H9 (cell line): ENCODE measurements at regions not wholly inside any gene's neighbourhood (a gene's known extent, or its start where the extent isn't known, plus 50 kb on each side); places are given as distances from the start of the nearest gene placed in this dataset.

Source experiments
- DNase-seq: peaks from one replicate; pipeline ENCODE4 v3.0.0-alpha.2; 2017
- H2AFZ ChIP-seq: one replicate; pipeline ENCODE4 v1.6.1; 2013; ENCODE audit warnings: mild to moderate bottlenecking, low read length, control low read depth, moderate library complexity
- H2AK5ac ChIP-seq: 2 replicates; pipeline ENCODE4 v1.6.1; 2013; ENCODE audit warnings: low read length, control low read depth, mixed read lengths; ENCODE audit not compliant: insufficient read length
- H2BK120ac ChIP-seq: one replicate; pipeline ENCODE4 v1.6.1; 2013; ENCODE audit warnings: low read depth, mild to moderate bottlenecking, low read length, control low read depth, inconsistent platforms; ENCODE audit not compliant: poor library complexity, severe bottlenecking
- H2BK12ac ChIP-seq: 2 replicates; pipeline ENCODE4 v1.6.1; 2013; ENCODE audit warnings: low read length, control low read depth, mixed read lengths, low read depth; ENCODE audit not compliant: insufficient read length
- H2BK15ac ChIP-seq: 2 replicates; pipeline ENCODE4 v1.6.1; 2013; ENCODE audit warnings: low read depth, low read length, control low read depth
- H2BK20ac ChIP-seq: one replicate; pipeline ENCODE4 v1.6.1; 2013; ENCODE audit warnings: low read depth, mild to moderate bottlenecking, low read length, control low read depth, inconsistent platforms; ENCODE audit not compliant: poor library complexity, severe bottlenecking
- H2BK5ac ChIP-seq: 2 replicates; pipeline ENCODE4 v1.6.1; 2013; ENCODE audit warnings: low read length, control low read depth, mixed read lengths; ENCODE audit not compliant: insufficient read length
- H3K14ac ChIP-seq: 2 replicates; pipeline ENCODE4 v1.6.1; 2013; ENCODE audit warnings: low read length, control low read depth; ENCODE audit not compliant: insufficient read depth
- H3K18ac ChIP-seq: 2 replicates; pipeline ENCODE4 v1.6.1; 2013; ENCODE audit warnings: low read depth, mild to moderate bottlenecking, mixed read lengths, low read length, control low read depth; ENCODE audit not compliant: insufficient read length
- H3K23ac ChIP-seq: 2 replicates; pipeline ENCODE4 v1.6.1; 2013; ENCODE audit warnings: low read length, control low read depth, mixed read lengths, low read depth; ENCODE audit not compliant: insufficient read length
- H3K23me2 ChIP-seq: 2 replicates; pipeline ENCODE4 v1.6.1; 2013; ENCODE audit warnings: low read depth, mild to moderate bottlenecking, mixed read lengths, low read length, control low read depth; ENCODE audit not compliant: insufficient read length, poor library complexity, severe bottlenecking
- H3K27ac ChIP-seq: 2 replicates; pipeline ENCODE4 v1.5.1; 2013; ENCODE audit warnings: low read length, control low read depth, mixed read lengths, low read depth; ENCODE audit not compliant: insufficient read length
- H3K27me3 ChIP-seq: 2 replicates; pipeline ENCODE4 v1.6.1; 2013; ENCODE audit warnings: low read length, control low read depth, inconsistent platforms; ENCODE audit not compliant: insufficient read depth
- H3K4ac ChIP-seq: 2 replicates; pipeline ENCODE4 v1.6.1; 2013; ENCODE audit warnings: low read depth, mild to moderate bottlenecking, control low read depth, inconsistent platforms, low read length, moderate library complexity
- H3K4me1 ChIP-seq: 2 replicates; pipeline ENCODE4 v1.6.1; 2013; ENCODE audit warnings: low read length, control low read depth, inconsistent platforms; ENCODE audit not compliant: insufficient read depth
- H3K4me2 ChIP-seq: 2 replicates; pipeline ENCODE4 v1.6.1; 2013; ENCODE audit warnings: low read length, control low read depth, mixed read lengths; ENCODE audit not compliant: insufficient read length, insufficient read depth
- H3K56ac ChIP-seq: 2 replicates; pipeline ENCODE4 v1.6.1; 2013; ENCODE audit warnings: low read depth, mild to moderate bottlenecking, mixed read lengths, low read length, control low read depth; ENCODE audit not compliant: insufficient read length
- H3K79me1 ChIP-seq: 2 replicates; pipeline ENCODE4 v1.6.1; 2013; ENCODE audit warnings: low read depth, mild to moderate bottlenecking, moderate library complexity, low read length, control low read depth, inconsistent platforms; ENCODE audit not compliant: insufficient read depth, poor library complexity, severe bottlenecking
- H3K79me2 ChIP-seq: 2 replicates; pipeline ENCODE4 v1.6.1; 2013; ENCODE audit warnings: low read length, control low read depth, inconsistent platforms; ENCODE audit not compliant: insufficient read depth
- H3K9ac ChIP-seq: 2 replicates; pipeline ENCODE4 v1.6.1; 2013; ENCODE audit warnings: low read length, control low read depth, mixed read lengths; ENCODE audit not compliant: insufficient read length; ENCODE audit errors: extremely low read depth
- H3K9me3 ChIP-seq: one replicate; pipeline ENCODE4 v1.6.1; 2013; ENCODE audit warnings: low read depth, low read length, inconsistent platforms; ENCODE audit not compliant: control insufficient read depth
- H3T11ph ChIP-seq: one replicate; pipeline ENCODE4 v1.6.1; 2013; ENCODE audit warnings: mild to moderate bottlenecking, low read length, control low read depth, inconsistent platforms
- H4K20me1 ChIP-seq: one replicate; pipeline ENCODE4 v1.6.1; 2013; ENCODE audit not compliant: control insufficient read depth, insufficient read length, insufficient read depth
- H4K5ac ChIP-seq: 2 replicates; pipeline ENCODE4 v1.6.1; 2013; ENCODE audit warnings: low read depth, mild to moderate bottlenecking, mixed read lengths, low read length, control low read depth; ENCODE audit not compliant: insufficient read length
- H4K8ac ChIP-seq: replicated peaks from 2 replicates; pipeline ENCODE4 v1.6.1; 2013; ENCODE audit warnings: low read length, control low read depth, mixed read lengths, low read depth; ENCODE audit not compliant: insufficient read length
- H4K91ac ChIP-seq: 2 replicates; pipeline ENCODE4 v1.6.1; 2013; ENCODE audit warnings: low read depth, mild to moderate bottlenecking, moderate library complexity, mixed read lengths, low read length, control low read depth; ENCODE audit not compliant: insufficient read length
- H3K27ac Mint-ChIP-seq, 3 experiments: 2 replicates in 2 of 3; 3 replicates in 1 of 3; pipeline ENCODE4 v1.8.0; 2020 to 2021; ENCODE audit warnings: mixed read lengths in 3 of 3, mild to moderate bottlenecking in 1 of 3, moderate library complexity in 1 of 3
- H3K27me3 Mint-ChIP-seq: 2 replicates; pipeline ENCODE4 v1.8.0; 2021; ENCODE audit warnings: low read depth, mild to moderate bottlenecking, moderate library complexity, mixed read lengths
- H3K36me3 Mint-ChIP-seq, 3 experiments: 2 replicates in 2 of 3; 3 replicates in 1 of 3; pipeline ENCODE4 v1.8.0; 2020 to 2021; ENCODE audit warnings: low read depth in 3 of 3, mixed read lengths in 3 of 3; ENCODE audit not compliant: insufficient read depth in 1 of 3
- H3K4me1 Mint-ChIP-seq, 2 experiments: 2 replicates each; pipeline ENCODE4 v1.8.0; 2020; ENCODE audit warnings: mixed read lengths in 2 of 2
- H3K4me3 Mint-ChIP-seq, 2 experiments: 2 replicates in 1 of 2; 3 replicates in 1 of 2; pipeline ENCODE4 v1.8.0; 2020 to 2021; ENCODE audit warnings: mild to moderate bottlenecking in 2 of 2, mixed read lengths in 2 of 2, moderate library complexity in 1 of 2
- H3K9me3 Mint-ChIP-seq, 2 experiments: 2 replicates in 1 of 2; 3 replicates in 1 of 2; pipeline ENCODE4 v1.8.0; 2020; ENCODE audit warnings: mild to moderate bottlenecking in 2 of 2, mixed read lengths in 2 of 2, moderate library complexity in 1 of 2
- WGBS: extraction: QIAGEN DNeasy Blood & Tissue Kit; methylation state at CpG from one replicate; pipeline ENCODE4 v1.1.7; 2013; ENCODE audit warnings: missing lambda C conversion rate, low lambda C conversion rate, mixed read lengths; ENCODE audit not compliant: insufficient read length; ENCODE audit errors: extremely low coverage; 5-methylcytosine and 5-hydroxymethylcytosine counted together
- TF ChIP-seq, protein P1 (sequence below): fragments of 200-600 bp; sonication (generic); conservative IDR thresholded peaks from 3 replicates; pipeline ENCODE4 v1.8.0; 2021; ENCODE audit warnings: antibody characterized with exemption, mild to moderate bottlenecking

DNA sequence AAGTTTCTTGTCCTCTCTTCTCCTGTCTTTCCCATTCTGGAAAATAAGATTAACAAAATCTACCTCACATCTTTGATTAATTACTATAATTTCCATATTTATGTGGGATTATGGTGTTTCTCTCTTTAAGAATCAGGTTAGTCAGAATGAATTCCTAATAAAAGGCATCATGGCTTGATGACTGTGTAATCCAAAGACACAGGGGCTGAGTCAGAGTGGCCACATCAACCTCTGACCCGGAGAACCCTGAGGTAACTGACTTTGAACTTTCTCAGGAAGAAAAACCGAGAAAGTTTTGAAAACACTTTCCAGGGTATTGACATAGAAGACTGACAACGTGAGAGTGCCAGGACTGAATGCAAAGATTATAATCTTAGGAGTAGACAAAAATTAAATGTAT lies 170.3 kb upstream of the MCTP2 start:
- Histone ChIP-seq H3K14ac (no peak overlapping the region), H4K8ac (no peak overlapping the region), H3K4me2 (no peak overlapping the region), H2BK15ac (no peak overlapping the region), H2BK20ac (no peak overlapping the region), H3K4me1 (no peaks in the 10 kb centered on the region), H4K91ac (no peak overlapping the region), H3K79me1 (no peaks in the 10 kb centered on the region), H2BK12ac (no peak overlapping the region), H3K9ac (no peak overlapping the region), H3K18ac (no peak overlapping the region), H3K23me2 (no peaks in the 10 kb centered on the region), H3K56ac (no peak overlapping the region), H3T11ph (no peak overlapping the region), H3K9me3 (no peaks in the 10 kb centered on the region), H3K4ac (no peak overlapping the region), H4K20me1 (no peaks in the 10 kb centered on the region), H2BK120ac (no peak overlapping the region), H4K5ac (no peak overlapping the region), H2AFZ (no peak overlapping the region), H3K27ac (no peak overlapping the region), H3K27me3 (no peaks in the 10 kb centered on the region), H2AK5ac (no peak overlapping the region), H3K23ac (no peak overlapping the region), H2BK5ac (no peak overlapping the region), H3K79me2 (no peaks in the 10 kb centered on the region)
- Mint-ChIP-seq H3K36me3 (no peaks in the 10 kb centered on the region), H3K27me3 (peaks cover 2% of the 10 kb centered on the region), H3K4me3 (no peak overlapping the region), H3K4me1 (no peaks in the 10 kb centered on the region), H3K9me3 (no peaks in the 10 kb centered on the region), H3K27ac (no peak overlapping the region)
- no CpG with 5 or more reads among the region's 3 CpGs for WGBS
- DNase-seq = no peak
- TF ChIP-seq, protein P1, sequence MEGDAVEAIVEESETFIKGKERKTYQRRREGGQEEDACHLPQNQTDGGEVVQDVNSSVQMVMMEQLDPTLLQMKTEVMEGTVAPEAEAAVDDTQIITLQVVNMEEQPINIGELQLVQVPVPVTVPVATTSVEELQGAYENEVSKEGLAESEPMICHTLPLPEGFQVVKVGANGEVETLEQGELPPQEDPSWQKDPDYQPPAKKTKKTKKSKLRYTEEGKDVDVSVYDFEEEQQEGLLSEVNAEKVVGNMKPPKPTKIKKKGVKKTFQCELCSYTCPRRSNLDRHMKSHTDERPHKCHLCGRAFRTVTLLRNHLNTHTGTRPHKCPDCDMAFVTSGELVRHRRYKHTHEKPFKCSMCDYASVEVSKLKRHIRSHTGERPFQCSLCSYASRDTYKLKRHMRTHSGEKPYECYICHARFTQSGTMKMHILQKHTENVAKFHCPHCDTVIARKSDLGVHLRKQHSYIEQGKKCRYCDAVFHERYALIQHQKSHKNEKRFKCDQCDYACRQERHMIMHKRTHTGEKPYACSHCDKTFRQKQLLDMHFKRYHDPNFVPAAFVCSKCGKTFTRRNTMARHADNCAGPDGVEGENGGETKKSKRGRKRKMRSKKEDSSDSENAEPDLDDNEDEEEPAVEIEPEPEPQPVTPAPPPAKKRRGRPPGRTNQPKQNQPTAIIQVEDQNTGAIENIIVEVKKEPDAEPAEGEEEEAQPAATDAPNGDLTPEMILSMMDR = no peak
